Peyer's patch (tissue), 4 donors: ENCODE measurements at regions not wholly inside any gene's neighbourhood (a gene's known extent, or its start where the extent isn't known, plus 50 kb on each side); places are given as distances from the start of the nearest gene placed in this dataset.
"Not testable (repeated sequence)": the region's sequence is repeated elsewhere in the genome, so short reads cannot be mapped to it uniquely, and the experiment has no call there.

Source experiments
- CTCF ChIP-seq, 6 experiments: fragments of 450-650 bp in 4 of 6; fragments of 200-600 bp in 2 of 6; sonication (generic) in 1 of 6; IDR thresholded peaks; one replicate each; pipeline ENCODE4 v1.5.1; 2017 to 2019; ENCODE audit warnings: antibody characterized with exemption in 6 of 6, mild to moderate bottlenecking in 3 of 6, moderate library complexity in 1 of 6
- POLR2A ChIP-seq, 2 donors: fragments of 450-650 bp; IDR thresholded peaks; one replicate each; pipeline ENCODE4 v1.5.1; 2017; ENCODE audit warnings: antibody characterized with exemption in 2 of 2, mild to moderate bottlenecking in 2 of 2, moderate library complexity in 2 of 2

- not testable (repeated sequence) for TF ChIP-seq CTCF, POLR2A (IDR thresholded peaks at IDR 0.05)
Measured at GRCh38 chr5:91446880-91447279, 63.8 kb upstream of the ARRDC3 start.
